ENCODE measurements at regions not wholly inside any gene's neighbourhood (a gene's known extent, or its start where the extent isn't known, plus 50 kb on each side); places are given as distances from the start of the nearest gene placed in this dataset.
"Not testable (repeated sequence)": the region's sequence is repeated elsewhere in the genome, so short reads cannot be mapped to it uniquely, and the experiment has no call there.

GRCh38 chr6:126206504-126207246, 133.2 kb upstream of the CENPW start:
- no peak for DNase-seq

GRCh38 chr6:126210398-126211075, 129.4 kb upstream of the CENPW start:
- no peak for DNase-seq

- DNase-seq: no peak
Observed at GRCh38 chr6:126217497-126217896, 122.4 kb upstream of the CENPW start.

- not testable (repeated sequence) for DNase-seq
Observed at GRCh38 chr6:126220901-126221300, 119.0 kb upstream of the CENPW start.

GRCh38 chr6:126227833-126228702, 111.8 kb upstream of the CENPW start:
- DNase-seq: peak; percentile 23 to 50

- DNase-seq: no peak
Observed at GRCh38 chr6:126232671-126233070, 107.2 kb upstream of the CENPW start.

- DNase-seq: no peak
Observed at GRCh38 chr6:126233192-126233591, 106.7 kb upstream of the CENPW start.

GRCh38 chr6:126235363-126235762, 104.6 kb upstream of the CENPW start:
- DNase-seq: no peak

GRCh38 chr6:126245077-126245476, 94.8 kb upstream of the CENPW start:
- no peak for DNase-seq

GRCh38 chr6:126252154-126252553, 87.8 kb upstream of the CENPW start:
- no peak for DNase-seq

- no peak for DNase-seq
Observed at GRCh38 chr6:126253431-126253830, 86.5 kb upstream of the CENPW start.

GRCh38 chr6:126258150-126258549, 81.8 kb upstream of the CENPW start:
- DNase-seq: no peak

- no peak for DNase-seq
Observed at GRCh38 chr6:126261792-126262421, 78.0 kb upstream of the CENPW start.

GRCh38 chr6:126264265-126264664, 75.7 kb upstream of the CENPW start:
- no peak for DNase-seq

GRCh38 chr6:126266664-126267063, 73.3 kb upstream of the CENPW start:
- no peak for DNase-seq

GRCh38 chr6:126267626-126268025, 72.3 kb upstream of the CENPW start:
- peak in 1 of 2 experiments; percentile 26 for DNase-seq

GRCh38 chr6:126268092-126268491, 71.8 kb upstream of the CENPW start:
- DNase-seq: no peak

- DNase-seq: no peak
Observed at GRCh38 chr6:126280287-126280686, 59.6 kb upstream of the CENPW start.

GRCh38 chr6:126285871-126286365, 54.0 kb upstream of the CENPW start:
- no peak for DNase-seq
